HCT116 (cell line): ENCODE measurements at regions not wholly inside any gene's neighbourhood (a gene's known extent, or its start where the extent isn't known, plus 50 kb on each side); places are given as distances from the start of the nearest gene placed in this dataset.

ENCODE experiments used
- ATAC-seq: fragments of 200-7000 bp; cut with Tn5 transposase; 2 replicates; pipeline ENCODE4 v1.9.1; 2020; ENCODE audit warnings: mild to moderate bottlenecking, moderate library complexity
- BruUV-seq: library from RNA; stranded (reverse); fragments of 400-500 nt; replicated peaks from 2 replicates; lab custom pipeline; 2021; lab: Mats Ljungman, UMichigan
- CTCF ChIA-PET: fragments of 300-600 bp; sonication (Branson Sonifier 250); formaldehyde crosslinking; loops from one replicate; lab custom pipeline; 2021; ENCODE audit warnings: antibody characterized with exemption; lab: Charles Lee
- POLR2A ChIA-PET: fragments of 300-600, 350-600 bp; sonication (Branson Sonifier 250); formaldehyde crosslinking; loops from one replicate; lab custom pipeline; 2021; ENCODE audit warnings: antibody characterized with exemption; lab: Charles Lee
- RAD21 ChIA-PET, 2 experiments: fragments of 300-600 bp; sonication (Branson Sonifier 250); formaldehyde crosslinking; loops; one replicate each; lab custom pipeline; 2023; ENCODE audit warnings: low total read pairs in 2 of 2; ENCODE audit not compliant: uncharacterized antibody in 2 of 2, unreplicated experiment in 2 of 2, low non-redundant PET in 1 of 2; lab: Charles Lee
- DNase-seq: peaks from one replicate; pipeline ENCODE4 v3.0.0-alpha.2; 2010; ENCODE audit warnings: low read depth, low spot score
- H2AFZ ChIP-seq: fragments of 200-600 bp; shearing (Covaris generic), sonication (generic); 2 replicates; pipeline ENCODE4 v1.6.1; 2017; ENCODE audit warnings: low read depth, mixed run types, mixed read lengths, antibody characterized with exemption, low read length; ENCODE audit not compliant: poor library complexity, severe bottlenecking
- H3K27ac ChIP-seq: 2 replicates; pipeline ENCODE4 v1.5.1; 2012; ENCODE audit warnings: low read depth, low read length
- H3K27me3 ChIP-seq: fragments of 200-600 bp; sonication (generic); 2 replicates; pipeline ENCODE4 v1.6.1; 2016; ENCODE audit warnings: mixed run types, low read length, mixed read lengths; ENCODE audit not compliant: insufficient read depth
- H3K36me3 ChIP-seq, 2 experiments: fragments of 200-500 bp in 1 of 2; fragments of 200-600 bp in 1 of 2; sonication (Bioruptor generic) in 1 of 2; sonication (generic) in 1 of 2; 2 replicates each; pipeline versions ENCODE4 v1.5.1 to v1.6.1; 2014 to 2016; ENCODE audit warnings: low read length in 2 of 2, inconsistent platforms in 1 of 2, mixed read lengths in 1 of 2, mixed run types in 1 of 2; ENCODE audit not compliant: insufficient read depth in 2 of 2, control insufficient read depth in 1 of 2
- H3K4me1 ChIP-seq, 2 experiments: fragments of 200-600 bp in 1 of 2; sonication (generic) in 1 of 2; 2 replicates each; pipeline versions ENCODE4 v1.5.1 to v1.6.1; 2012 to 2017; ENCODE audit warnings: low read length in 2 of 2, inconsistent platforms in 1 of 2, mild to moderate bottlenecking in 1 of 2, mixed read lengths in 1 of 2, mixed run types in 1 of 2, moderate library complexity in 1 of 2; ENCODE audit not compliant: insufficient read depth in 2 of 2, control insufficient read depth in 1 of 2
- H3K4me2 ChIP-seq: fragments of 200-600 bp; sonication (generic); 2 replicates; pipeline ENCODE4 v1.6.1; 2017; ENCODE audit warnings: mixed run types, low read length, mixed read lengths
- H3K4me3 ChIP-seq, 2 experiments: fragments of 200-600 bp in 1 of 2; sonication (generic) in 1 of 2; replicated peaks in 1 of 2; 2 replicates each; pipeline ENCODE4 v1.5.1; 2011 to 2016; ENCODE audit warnings: low read length in 2 of 2, control low read depth in 1 of 2, low read depth in 1 of 2, mild to moderate bottlenecking in 1 of 2, mixed read lengths in 1 of 2, mixed run types in 1 of 2
- H3K79me2 ChIP-seq: fragments of 200-600 bp; sonication (generic); 2 replicates; pipeline ENCODE4 v1.6.1; 2017; ENCODE audit warnings: mild to moderate bottlenecking, mixed run types, low read length, moderate library complexity, mixed read lengths; ENCODE audit not compliant: insufficient read depth
- H3K9ac ChIP-seq: fragments of 200-600 bp; sonication (generic); 2 replicates; pipeline ENCODE4 v1.6.1; 2016; ENCODE audit warnings: low read length, mixed read lengths
- H3K9me2 ChIP-seq: fragments of 200-600 bp; sonication (generic), shearing (Covaris generic); 2 replicates; pipeline ENCODE4 v1.6.1; 2017; ENCODE audit warnings: mixed run types, mild to moderate bottlenecking, moderate library complexity; ENCODE audit not compliant: insufficient read depth
- H3K9me3 ChIP-seq, 2 experiments: fragments of 200-500 bp in 1 of 2; fragments of 200-600 bp in 1 of 2; sonication (Bioruptor generic) in 1 of 2; sonication (generic) in 1 of 2; 2 replicates each; pipeline ENCODE4 v1.6.1; 2014 to 2017; ENCODE audit warnings: low read length in 2 of 2, mixed read lengths in 2 of 2, inconsistent platforms in 1 of 2, low read depth in 1 of 2, mild to moderate bottlenecking in 1 of 2, mixed run types in 1 of 2, moderate library complexity in 1 of 2; ENCODE audit not compliant: control insufficient read depth in 1 of 2, insufficient read depth in 1 of 2
- H4K20me1 ChIP-seq: fragments of 200-600 bp; sonication (generic), shearing (Covaris generic); 2 replicates; pipeline ENCODE4 v1.6.1; 2017; ENCODE audit warnings: mixed run types, mild to moderate bottlenecking, moderate library complexity; ENCODE audit not compliant: insufficient read depth
- ATF3 ChIP-seq: IDR thresholded peaks from 2 replicates; pipeline ENCODE4 v1.6.1; 2012
- EZH2 ChIP-seq: fragments of 200-600 bp; sonication (generic); IDR thresholded peaks from 2 replicates; pipeline ENCODE4 v1.6.1; 2017; ENCODE audit warnings: antibody characterized with exemption, mixed run types
- FOSL1 ChIP-seq: IDR thresholded peaks from 2 replicates; pipeline ENCODE4 v1.6.1; 2012; ENCODE audit warnings: low read depth
- POLR2AphosphoS5 ChIP-seq: IDR thresholded peaks from 2 replicates; pipeline ENCODE4 v1.6.1; 2011; ENCODE audit warnings: mild to moderate bottlenecking, low read depth, low read length, moderate library complexity
- REST ChIP-seq: IDR thresholded peaks from 2 replicates; pipeline ENCODE4 v1.6.1; 2012; ENCODE audit warnings: low read depth
- SIN3A ChIP-seq: IDR thresholded peaks from 2 replicates; pipeline ENCODE4 v1.6.1; 2012; ENCODE audit warnings: low read depth
- TCF7L2 ChIP-seq: IDR thresholded peaks from 2 replicates; pipeline ENCODE4 v1.7.0; 2011; ENCODE audit warnings: borderline replicate concordance, inconsistent platforms; ENCODE audit not compliant: insufficient read depth, insufficient read length; ENCODE audit errors: extremely low read depth
- ZBTB33 ChIP-seq: IDR thresholded peaks from 2 replicates; pipeline ENCODE4 v1.6.1; 2011; ENCODE audit warnings: mild to moderate bottlenecking, low read length, moderate library complexity; ENCODE audit not compliant: insufficient replicate concordance; ENCODE audit errors: extremely low read depth
- intact Hi-C: fragments of 100-400 bp; cut with micrococcal nuclease; formaldehyde crosslinking; loops from 2 replicates; pipeline ENCODE4 v1.10.0; 2022

- POLR2A ChIA-PET: no interaction called here
- Histone ChIP-seq H3K4me2 (no peak overlapping the region), H3K9me3 (peaks cover 9 to 16% of the 10 kb centered on the region in 2 experiments; a peak in 2 of 4 replicates), H3K79me2 (no peaks in the 10 kb centered on the region), H2AFZ (no peak overlapping the region), H3K4me3 (no peak overlapping the region), H3K4me1 (no peaks in the 10 kb centered on the region), H3K36me3 (no peaks in the 10 kb centered on the region), H3K27ac (no peak overlapping the region), H3K9ac (no peak overlapping the region), H3K27me3 (no peaks in the 10 kb centered on the region), H3K9me2 (no peaks in the 10 kb centered on the region), H4K20me1 (no peaks in the 10 kb centered on the region)
- TF ChIP-seq FOSL1: no peak
- no peak for TF ChIP-seq ATF3
- no peak for TF ChIP-seq SIN3A
- no peak for TF ChIP-seq TCF7L2
- TF ChIP-seq POLR2AphosphoS5: no peak
- TF ChIP-seq REST: no peak
- TF ChIP-seq EZH2: no peak
- TF ChIP-seq ZBTB33: no peak
- CTCF ChIA-PET: no interaction called here
- ATAC-seq (no peak), DNase-seq (no peak)
- no TSS peak for BruUV-seq
- RAD21 ChIA-PET: no interaction called here
- intact Hi-C loops: no loop called here
Observed at GRCh38 chr5:165263536-165263935, 1758.1 kb downstream of the MAT2B start.
